ENCODE measurements at regions not wholly inside any gene's neighbourhood (a gene's known extent, or its start where the extent isn't known, plus 50 kb on each side); places are given as distances from the start of the nearest gene placed in this dataset.

DNA sequence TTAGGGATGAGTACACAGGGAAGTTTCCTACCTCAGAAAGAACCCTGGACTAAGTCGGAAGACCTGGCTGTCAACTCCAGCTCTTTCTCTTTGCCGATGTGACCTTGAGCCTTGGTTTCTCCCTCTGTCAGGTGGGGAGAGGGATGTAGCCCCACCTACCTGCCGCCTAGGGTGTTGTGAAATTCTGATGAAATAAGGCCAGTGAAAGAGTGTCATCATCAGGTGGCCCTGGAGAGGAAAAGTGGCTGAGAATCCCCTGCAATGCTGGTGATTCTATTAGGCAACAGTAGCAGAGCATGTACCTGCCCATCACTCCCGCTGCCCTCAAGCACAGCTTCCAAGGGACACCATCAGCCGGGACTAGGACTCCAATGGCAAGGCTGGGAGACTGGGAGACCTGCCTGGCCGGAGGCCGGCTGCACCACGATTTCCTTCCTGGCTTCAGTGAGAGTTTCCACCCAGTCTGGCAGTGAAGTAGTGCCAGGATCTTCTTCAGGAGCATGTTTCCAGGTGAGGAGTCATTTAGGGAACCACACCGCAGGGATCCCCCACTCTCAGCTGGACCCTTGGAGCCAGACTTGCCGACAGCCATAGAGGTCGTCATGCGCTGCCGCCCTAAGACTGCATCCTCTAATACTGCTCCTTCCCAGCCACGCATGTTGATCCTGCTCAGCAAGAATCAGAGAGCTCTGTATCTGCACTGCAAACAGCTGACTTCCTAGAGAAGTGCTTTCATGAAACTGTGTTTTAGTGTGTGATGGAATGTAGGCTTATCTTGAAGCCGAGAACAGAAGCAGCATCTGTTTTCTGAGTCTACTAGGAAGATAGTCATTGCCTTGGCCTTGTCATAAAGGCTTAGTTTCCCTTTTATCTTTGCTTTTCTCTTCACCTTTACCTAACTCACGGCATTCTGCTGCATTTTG is 88.0 kb upstream of the F3 start:
- DNase-seq = no peak
- in situ Hi-C loops (cut with MboI; ENCODE audit: low pct_unique_long_range_greater_than_20kb, low sequenced_read_pairs) = no loop called here

GRCh38 chr1:94628499-94628843 is 86.9 kb upstream of the F3 start:
- in situ Hi-C loops (cut with MboI; ENCODE audit: low pct_unique_long_range_greater_than_20kb, low sequenced_read_pairs) = no loop called here
- DNase-seq = no peak

DNA sequence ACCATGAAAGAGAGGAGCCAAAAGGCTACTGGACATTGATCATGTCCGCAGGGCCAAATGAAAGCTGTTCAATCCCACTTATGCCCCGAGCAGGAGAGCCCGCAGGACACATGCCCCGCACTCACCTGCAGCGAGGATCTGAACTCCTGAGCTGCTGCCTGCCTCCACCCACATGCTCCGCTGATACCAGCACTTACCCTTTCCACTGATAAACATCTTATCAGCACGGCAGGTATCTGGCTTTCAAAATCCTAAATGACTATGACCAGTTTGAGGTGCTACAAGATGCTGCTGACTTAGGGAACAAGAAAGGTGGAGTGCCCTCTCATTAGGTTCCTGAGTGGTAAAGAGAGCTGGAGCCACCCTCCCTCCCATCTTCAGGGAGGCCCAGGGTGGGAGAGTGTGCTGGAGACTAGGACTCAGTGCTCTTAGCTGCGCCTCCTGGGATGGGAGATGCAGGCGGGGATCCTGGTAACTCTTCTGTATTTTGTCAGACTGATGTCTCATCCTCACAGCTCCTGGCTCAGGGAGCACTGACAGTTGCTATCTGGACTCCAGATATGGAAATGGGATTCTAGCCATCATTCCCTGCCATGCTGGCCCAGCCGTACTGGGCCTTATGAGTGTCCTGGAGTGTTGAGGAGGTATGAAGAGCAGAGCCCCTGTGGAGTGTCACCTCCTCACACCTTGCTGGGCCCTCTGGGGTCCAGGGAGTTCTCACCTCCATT is 86.4 kb upstream of the F3 start:
- DNase-seq = no peak
- in situ Hi-C loops (cut with MboI; ENCODE audit: low pct_unique_long_range_greater_than_20kb, low sequenced_read_pairs) = no loop called here

GRCh38 chr1:94624203-94624602 is 82.6 kb upstream of the F3 start:
- in situ Hi-C loops (cut with MboI; ENCODE audit: low pct_unique_long_range_greater_than_20kb, low sequenced_read_pairs) = no loop called here
- no peak for DNase-seq

DNA sequence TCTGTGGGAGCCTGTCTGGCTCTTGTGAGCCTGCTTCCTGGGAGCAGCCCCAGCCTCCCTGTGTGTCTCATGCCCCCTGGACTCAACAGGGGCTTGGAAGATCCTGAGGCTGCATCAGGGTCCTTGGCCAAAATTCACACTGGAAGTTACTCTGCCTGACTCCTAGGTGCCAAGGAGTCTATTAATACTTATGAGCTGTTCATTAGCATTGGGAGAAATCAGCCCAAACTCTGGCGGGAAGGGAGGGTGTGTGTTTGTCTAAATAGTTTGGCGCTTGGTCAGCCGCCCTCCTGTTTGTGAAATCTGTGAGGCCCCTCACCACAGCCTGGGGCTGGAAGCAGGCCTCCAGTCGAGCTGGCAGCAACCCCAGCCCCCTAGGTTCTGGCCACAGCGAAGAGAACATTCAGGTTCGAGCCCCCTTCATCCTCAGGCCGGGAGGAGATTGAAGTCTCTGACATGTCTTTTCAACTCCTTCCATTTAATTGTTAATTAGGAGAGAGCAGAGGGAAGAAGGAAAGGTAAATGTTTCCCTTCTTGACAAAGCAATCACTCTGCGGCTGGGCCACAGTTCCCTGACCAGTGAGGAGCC is 82.1 kb upstream of the F3 start:
- in situ Hi-C loops (cut with MboI; ENCODE audit: low pct_unique_long_range_greater_than_20kb, low sequenced_read_pairs) = no loop called here

GRCh38 chr1:94622757-94623156 is 81.2 kb upstream of the F3 start:
- DNase-seq = no peak
- in situ Hi-C loops (cut with MboI; ENCODE audit: low pct_unique_long_range_greater_than_20kb, low sequenced_read_pairs) = no loop called here

More for the DNA sequence above, 82.1 kb upstream of the F3 start:
- DNase-seq = no peak

- DNase-seq = no peak
- in situ Hi-C loops (cut with MboI; ENCODE audit: low pct_unique_long_range_greater_than_20kb, low sequenced_read_pairs) = no loop called here
These were observed 80.2 kb upstream of the F3 start for GRCh38 chr1:94621802-94622201.

- no peak for DNase-seq
- in situ Hi-C loops (cut with MboI; ENCODE audit: low pct_unique_long_range_greater_than_20kb, low sequenced_read_pairs) = no loop called here
These were observed 79.8 kb upstream of the F3 start for GRCh38 chr1:94621395-94621794.

DNA sequence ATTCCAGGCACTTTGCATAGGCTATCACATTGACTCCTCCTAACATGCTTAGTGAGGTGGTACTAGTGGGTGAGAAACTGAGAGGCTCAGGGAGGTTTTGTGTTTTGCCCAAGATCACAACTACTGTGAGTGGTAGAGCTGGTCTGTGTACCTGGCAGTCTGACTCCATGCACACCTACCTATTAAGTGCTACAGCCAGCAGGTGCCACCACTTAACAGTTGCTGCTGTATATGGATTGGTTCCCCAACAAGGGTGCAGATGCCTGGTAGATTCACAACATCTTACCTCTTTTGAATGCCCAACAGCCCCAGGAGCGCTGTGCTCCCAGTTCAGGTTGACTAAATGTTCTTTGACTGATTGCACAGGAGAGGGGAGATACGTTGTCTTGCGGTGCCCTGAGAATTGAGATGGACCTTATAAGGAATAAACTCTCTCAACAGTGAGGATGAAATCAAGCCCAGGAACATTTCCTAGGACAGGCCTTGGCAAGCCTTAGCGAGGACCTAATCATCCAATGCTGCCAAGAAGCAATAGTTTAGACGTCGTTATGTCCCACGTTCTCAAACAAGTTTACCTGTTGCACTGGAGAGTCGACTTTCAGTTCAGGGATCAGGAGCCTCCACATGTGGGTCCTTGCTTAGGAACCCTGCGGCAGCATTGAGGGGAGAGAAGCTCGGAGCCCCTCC is 78.9 kb upstream of the F3 start:
- no peak for DNase-seq
- in situ Hi-C loops (cut with MboI; ENCODE audit: low pct_unique_long_range_greater_than_20kb, low sequenced_read_pairs) = no loop called here

DNA sequence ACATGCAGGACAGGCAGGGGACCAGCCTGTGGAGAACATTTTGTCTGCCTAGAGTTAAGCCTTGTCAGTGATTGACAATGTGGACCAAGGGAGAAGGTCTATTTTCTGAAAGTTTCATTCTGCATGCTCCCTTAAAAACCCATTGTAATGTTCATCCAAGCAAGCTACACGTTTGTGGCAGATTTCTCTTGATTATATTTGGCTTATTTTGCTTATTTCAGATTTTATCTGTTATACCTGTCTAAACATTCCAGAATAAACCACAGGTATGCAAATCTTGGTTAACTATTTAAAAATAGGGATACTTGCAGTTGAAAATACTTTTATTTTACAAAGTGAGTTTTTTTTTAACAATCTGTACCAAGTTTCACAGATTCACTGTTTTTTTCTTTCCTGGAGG is 78.2 kb upstream of the F3 start:
- in situ Hi-C loops (cut with MboI; ENCODE audit: low pct_unique_long_range_greater_than_20kb, low sequenced_read_pairs) = no loop called here
- no peak for DNase-seq

GRCh38 chr1:94617957-94618739 is 76.6 kb upstream of the F3 start:
- DNase-seq = no peak
- in situ Hi-C loops (cut with MboI; ENCODE audit: low pct_unique_long_range_greater_than_20kb, low sequenced_read_pairs) = no loop called here

DNA sequence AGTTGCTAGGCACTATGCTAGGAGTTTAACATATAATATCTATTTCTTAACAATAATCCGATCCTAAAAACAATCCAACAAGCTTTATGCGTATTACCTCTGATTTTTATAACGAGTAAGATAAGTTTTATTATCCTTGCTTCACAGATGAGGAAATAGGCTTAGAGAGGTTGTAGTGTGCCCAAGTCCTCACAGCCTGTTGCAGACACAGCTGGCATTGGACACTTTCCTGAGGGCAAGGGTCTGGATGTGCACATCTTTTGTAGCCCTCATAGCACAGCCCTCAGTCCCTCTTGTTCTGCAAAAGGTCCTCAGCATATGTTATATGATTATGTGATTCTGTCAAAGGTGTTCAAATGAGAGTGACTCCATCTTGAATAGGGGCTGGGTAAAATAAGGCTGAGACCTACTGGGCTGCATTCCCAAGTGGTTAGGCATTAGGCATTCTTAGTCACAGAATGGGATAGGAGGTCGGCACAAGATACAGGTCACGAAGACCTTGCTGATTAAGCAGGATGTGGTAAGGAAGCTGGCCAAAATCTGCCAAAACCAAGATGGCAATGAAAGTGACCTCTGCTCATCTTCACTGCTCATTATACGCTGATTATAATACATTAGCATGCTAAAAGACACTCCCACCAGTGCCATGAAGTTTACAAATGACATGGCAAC is 75.7 kb upstream of the F3 start:
- no peak for DNase-seq
- in situ Hi-C loops (cut with MboI; ENCODE audit: low pct_unique_long_range_greater_than_20kb, low sequenced_read_pairs) = no loop called here

DNA sequence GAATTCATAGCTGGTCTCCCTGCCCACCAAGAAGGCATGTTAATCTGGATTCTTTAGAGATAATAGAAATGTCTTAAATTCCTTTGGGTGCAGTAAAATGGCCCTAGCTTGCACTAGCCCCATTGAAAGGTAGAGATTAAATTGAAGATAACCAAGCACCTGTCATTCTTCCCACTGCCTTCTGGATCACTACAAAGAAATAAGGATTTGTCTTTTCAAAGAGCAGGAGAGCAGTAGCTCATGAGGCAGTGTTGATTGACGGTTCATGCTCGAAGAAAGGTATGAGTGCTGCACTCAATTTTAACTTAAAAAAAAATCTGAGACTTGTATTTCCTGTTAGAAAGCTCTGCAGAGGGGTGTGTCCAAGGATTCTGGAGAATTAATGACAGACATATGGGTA is 74.9 kb upstream of the F3 start:
- in situ Hi-C loops (cut with MboI; ENCODE audit: low pct_unique_long_range_greater_than_20kb, low sequenced_read_pairs) = no loop called here
- no peak for DNase-seq

DNA sequence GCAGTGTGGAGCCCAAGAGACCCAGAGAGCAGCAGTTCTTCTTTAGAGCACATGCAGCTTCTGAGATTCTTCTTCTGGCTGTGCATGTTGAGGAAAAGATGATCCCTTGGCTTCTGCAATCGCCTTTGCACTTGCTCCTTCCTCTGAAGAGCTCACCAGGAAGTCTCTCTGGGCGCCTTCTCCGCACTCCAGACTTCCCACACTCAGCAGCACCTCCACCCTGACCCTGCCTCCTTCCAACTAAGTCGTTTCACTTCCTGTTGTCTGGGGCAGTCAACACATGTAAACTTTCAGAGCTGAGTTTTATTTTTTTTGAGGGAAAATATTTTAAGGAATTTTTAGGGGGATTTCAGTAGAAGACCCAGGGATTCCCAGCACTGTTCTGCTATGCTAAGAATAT is 73.4 kb upstream of the F3 start:
- peak; percentile 45 for DNase-seq
- in situ Hi-C loops (cut with MboI; ENCODE audit: low pct_unique_long_range_greater_than_20kb, low sequenced_read_pairs) = no loop called here

GRCh38 chr1:94614168-94614815 is 72.7 kb upstream of the F3 start:
- no peak for DNase-seq
- in situ Hi-C loops (cut with MboI; ENCODE audit: low pct_unique_long_range_greater_than_20kb, low sequenced_read_pairs) = no loop called here

DNA sequence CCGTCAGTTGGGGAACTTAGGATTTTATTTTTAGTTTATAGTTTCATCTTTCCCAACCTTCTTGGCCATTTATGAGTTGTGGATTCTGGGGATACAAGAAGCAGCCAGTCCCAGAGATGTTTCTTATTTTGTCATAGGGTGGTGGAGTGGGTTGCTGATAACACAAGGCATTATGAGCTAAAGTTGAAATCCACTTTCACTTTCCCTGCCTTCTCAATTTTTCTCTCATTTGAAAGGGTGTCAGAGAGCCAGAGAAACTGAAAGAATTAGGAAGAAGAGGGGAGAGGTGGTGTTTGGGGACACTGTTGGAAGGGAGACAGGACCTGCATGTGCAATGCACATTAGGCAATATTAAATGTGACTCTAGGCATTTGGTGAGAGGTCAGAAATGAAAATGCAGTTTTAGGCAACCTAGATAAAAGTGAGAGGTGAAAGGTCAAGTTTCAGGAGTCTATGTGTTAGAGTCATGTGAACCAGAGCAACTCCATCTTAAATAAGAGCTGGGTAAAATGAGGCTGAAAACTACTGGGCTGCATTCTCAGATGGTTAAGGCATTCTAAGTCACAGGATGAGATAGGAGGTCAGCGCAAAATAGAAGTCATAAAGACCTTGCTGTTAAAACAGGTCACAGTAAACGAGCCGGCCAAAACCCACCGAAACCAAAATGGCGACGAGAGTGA is 71.1 kb upstream of the F3 start:
- in situ Hi-C loops (cut with MboI; ENCODE audit: low pct_unique_long_range_greater_than_20kb, low sequenced_read_pairs) = no loop called here

GRCh38 chr1:94611681-94612475 is 70.3 kb upstream of the F3 start:
- in situ Hi-C loops (cut with MboI; ENCODE audit: low pct_unique_long_range_greater_than_20kb, low sequenced_read_pairs) = no loop called here
- DNase-seq = no peak

More for the DNA sequence above, 71.1 kb upstream of the F3 start:
- DNase-seq = no peak

Measured in KBM-7 (cell line).